WTC11 (cell line): ENCODE measurements at regions not wholly inside any gene's neighbourhood (a gene's known extent, or its start where the extent isn't known, plus 50 kb on each side); places are given as distances from the start of the nearest gene placed in this dataset.
A peak's percentile ranks its signal among the peaks of the same experiment; 100 is the strongest.

Source experiments
- ATAC-seq: fragments of 200-7000 bp; cut with Tn5 transposase; 2 replicates; pipeline ENCODE4 v1.10.0; 2021; ENCODE audit warnings: mild to moderate bottlenecking, moderate library complexity
- CTCF ChIA-PET: fragments of 300-600 bp; sonication (Branson Sonifier 250); formaldehyde crosslinking; loops from one replicate; lab custom pipeline; 2021; ENCODE audit warnings: antibody characterized with exemption; lab: Charles Lee
- POLR2A ChIA-PET: fragments of 350-600 bp; sonication (Branson Sonifier 250); formaldehyde crosslinking; loops from one replicate; lab custom pipeline; 2021; ENCODE audit warnings: antibody characterized with exemption; lab: Charles Lee
- DNase-seq: peaks from one replicate; pipeline ENCODE4 v3.0.0; 2021; ENCODE audit warnings: low spot score
- H3K27ac Mint-ChIP-seq: 2 replicates; pipeline ENCODE4 v1.8.0; 2021; ENCODE audit warnings: mixed read lengths
- H3K27me3 Mint-ChIP-seq: 2 replicates; pipeline ENCODE4 v1.8.0; 2021; ENCODE audit warnings: low read depth, mild to moderate bottlenecking, moderate library complexity, mixed read lengths
- H3K36me3 Mint-ChIP-seq: 2 replicates; pipeline ENCODE4 v1.8.0; 2021; ENCODE audit warnings: mixed read lengths
- H3K4me1 Mint-ChIP-seq: 2 replicates; pipeline ENCODE4 v1.8.0; 2022; ENCODE audit warnings: mixed read lengths
- H3K4me3 Mint-ChIP-seq: 2 replicates; pipeline ENCODE4 v1.8.0; 2021; ENCODE audit warnings: mild to moderate bottlenecking, moderate library complexity, mixed read lengths
- H3K9me3 Mint-ChIP-seq: 2 replicates; pipeline ENCODE4 v1.8.0; 2021; ENCODE audit warnings: mixed read lengths
- CREM ChIP-seq: sonication (generic); formaldehyde crosslinking; IDR thresholded peaks from 2 replicates; pipeline ENCODE4 v1.8.1; 2022; ENCODE audit warnings: mild to moderate bottlenecking, missing genetic modification reagents, moderate library complexity
- ELF4 ChIP-seq: sonication (generic); formaldehyde crosslinking; IDR thresholded peaks from 2 replicates; pipeline ENCODE4 v1.8.1; 2022; ENCODE audit warnings: low read depth, mild to moderate bottlenecking, moderate library complexity, missing genetic modification reagents
- EMX1 ChIP-seq: fragments of 250-450 bp; sonication (Bioruptor Pico); IDR thresholded peaks from 2 replicates; pipeline ENCODE4 v1.8.0; 2021; ENCODE audit warnings: mild to moderate bottlenecking
- ESRRA ChIP-seq: sonication (generic); formaldehyde crosslinking; IDR thresholded peaks from 2 replicates; pipeline ENCODE4 v1.8.1; 2022; ENCODE audit warnings: mild to moderate bottlenecking, missing genetic modification reagents, borderline replicate concordance
- MYBL2 ChIP-seq: sonication (generic); formaldehyde crosslinking; IDR thresholded peaks from 2 replicates; pipeline ENCODE4 v1.8.1; 2023; ENCODE audit warnings: mild to moderate bottlenecking, moderate library complexity, missing genetic modification reagents
- NR1H2 ChIP-seq: sonication (generic); formaldehyde crosslinking; IDR thresholded peaks from 2 replicates; pipeline ENCODE4 v1.9.0; 2021; ENCODE audit warnings: mild to moderate bottlenecking, moderate library complexity, missing genetic modification reagents
- RORB ChIP-seq: fragments of 250-450 bp; sonication (Bioruptor Pico); IDR thresholded peaks from 2 replicates; pipeline ENCODE4 v1.9.0; 2021; ENCODE audit warnings: mild to moderate bottlenecking
- SMAD3 ChIP-seq: sonication (generic); formaldehyde crosslinking; IDR thresholded peaks from 2 replicates; pipeline ENCODE4 v1.8.0; 2022; ENCODE audit warnings: missing genetic modification reagents, mild to moderate bottlenecking, borderline replicate concordance
- SOX15 ChIP-seq: fragments of 250-450 bp; sonication (Bioruptor Pico); IDR thresholded peaks from 2 replicates; pipeline ENCODE4 v1.9.0; 2021; ENCODE audit warnings: mild to moderate bottlenecking
- TCF7 ChIP-seq: sonication (generic); formaldehyde crosslinking; IDR thresholded peaks from 2 replicates; pipeline ENCODE4 v1.8.0; 2022; ENCODE audit warnings: mild to moderate bottlenecking, low read depth, missing genetic modification reagents, moderate library complexity
- TP53 ChIP-seq: sonication (generic); formaldehyde crosslinking; IDR thresholded peaks from 2 replicates; pipeline ENCODE4 v1.8.1; 2023; ENCODE audit warnings: mild to moderate bottlenecking, missing genetic modification reagents
- ZNF138 ChIP-seq: sonication (generic); formaldehyde crosslinking; conservative IDR thresholded peaks from 2 replicates; pipeline ENCODE4 v1.8.1; 2022; ENCODE audit warnings: mild to moderate bottlenecking, moderate library complexity, missing genetic modification reagents
- ZNF317 ChIP-seq: sonication (generic); formaldehyde crosslinking; IDR thresholded peaks from 2 replicates; pipeline ENCODE4 v1.8.1; 2023; ENCODE audit warnings: low read depth, mild to moderate bottlenecking, moderate library complexity, missing genetic modification reagents, borderline replicate concordance
- ZNF396 ChIP-seq: fragments of 250-450 bp; sonication (Bioruptor Pico); IDR thresholded peaks from 2 replicates; pipeline ENCODE4 v1.8.0; 2021; ENCODE audit warnings: mild to moderate bottlenecking, moderate library complexity, borderline replicate concordance
- ZNF416 ChIP-seq: fragments of 250-450 bp; sonication (Bioruptor Pico); IDR thresholded peaks from 2 replicates; pipeline ENCODE4 v1.9.0; 2021; ENCODE audit warnings: mild to moderate bottlenecking, inconsistent platforms
- TF ChIP-seq, protein P1 (sequence below): fragments of 200-600 bp; IDR thresholded peaks from 2 replicates; pipeline ENCODE4 v1.8.0; 2022; ENCODE audit warnings: antibody characterized with exemption
- TF ChIP-seq, protein P2 (sequence below): sonication (generic); formaldehyde crosslinking; IDR thresholded peaks from 2 replicates; pipeline ENCODE4 v1.8.1; 2023; ENCODE audit warnings: mild to moderate bottlenecking, moderate library complexity, missing genetic modification reagents
- TF ChIP-seq, protein P3 (sequence below): sonication (generic); formaldehyde crosslinking; IDR thresholded peaks from 2 replicates; pipeline ENCODE4 v1.8.1; 2022; ENCODE audit warnings: mild to moderate bottlenecking, missing genetic modification reagents, moderate library complexity, borderline replicate concordance
- TF ChIP-seq, protein P4 (sequence below): sonication (generic); formaldehyde crosslinking; IDR thresholded peaks from 2 replicates; pipeline ENCODE4 v1.8.0; 2023; ENCODE audit warnings: mild to moderate bottlenecking, missing genetic modification reagents
- TF ChIP-seq, protein P5 (sequence below): sonication (generic); formaldehyde crosslinking; IDR thresholded peaks from 2 replicates; pipeline ENCODE4 v1.8.1; 2023; ENCODE audit warnings: mild to moderate bottlenecking, missing genetic modification reagents
- TF ChIP-seq, protein P6 (sequence below): sonication (generic); formaldehyde crosslinking; IDR thresholded peaks from 2 replicates; pipeline ENCODE4 v1.8.0; 2022; ENCODE audit warnings: missing genetic modification reagents
- TF ChIP-seq, protein P7 (sequence below): sonication (generic); formaldehyde crosslinking; IDR thresholded peaks from 2 replicates; pipeline ENCODE4 v1.8.1; 2023; ENCODE audit warnings: mild to moderate bottlenecking, missing genetic modification reagents, moderate library complexity

DNA sequence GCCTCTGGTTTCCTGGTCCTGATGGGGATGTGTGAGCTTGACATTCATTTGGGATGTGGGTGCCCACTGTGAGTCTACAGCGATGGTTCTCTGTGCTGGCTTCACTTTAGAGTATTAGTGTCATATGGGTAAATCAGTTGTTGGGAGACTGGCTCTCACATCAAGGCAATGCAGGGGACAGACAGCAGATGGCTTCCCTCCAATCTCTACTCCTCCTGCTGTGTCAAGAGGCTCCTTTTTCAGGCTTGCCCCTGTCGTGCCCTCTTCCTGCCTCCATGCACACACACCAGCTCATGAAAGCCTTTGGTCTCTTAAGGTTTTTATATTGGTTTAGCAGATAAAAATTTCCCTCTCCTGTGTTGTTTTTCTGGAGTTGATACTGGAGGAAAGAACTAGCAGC lies 315.6 kb downstream of the RDH14 start:
- DNase-seq (no peak), ATAC-seq (peak; percentile 82)
- POLR2A ChIA-PET, result no interaction called here
- Mint-ChIP-seq H3K36me3 (no peaks in the 10 kb centered on the region), H3K27me3 (no peaks in the 10 kb centered on the region), H3K4me1 (peaks cover 4% of the 10 kb centered on the region; the same call in 1 of the 2 replicates), H3K27ac (no peak overlapping the region), H3K4me3 (no peak overlapping the region), H3K9me3 (no peaks in the 10 kb centered on the region)
- CTCF ChIA-PET, result interaction anchor here (1.0 to 1.1 kb wide), 2 partner anchors 129 to 133 kb away, joined by 3 read pairs; no protein-coding TSS in a partner anchor
- no peak for TF ChIP-seq TP53 (CRISPR knock-in tag)
- TF ChIP-seq ZNF396 (CRISPR knock-in tag), result no peak
- TF ChIP-seq, protein P1, sequence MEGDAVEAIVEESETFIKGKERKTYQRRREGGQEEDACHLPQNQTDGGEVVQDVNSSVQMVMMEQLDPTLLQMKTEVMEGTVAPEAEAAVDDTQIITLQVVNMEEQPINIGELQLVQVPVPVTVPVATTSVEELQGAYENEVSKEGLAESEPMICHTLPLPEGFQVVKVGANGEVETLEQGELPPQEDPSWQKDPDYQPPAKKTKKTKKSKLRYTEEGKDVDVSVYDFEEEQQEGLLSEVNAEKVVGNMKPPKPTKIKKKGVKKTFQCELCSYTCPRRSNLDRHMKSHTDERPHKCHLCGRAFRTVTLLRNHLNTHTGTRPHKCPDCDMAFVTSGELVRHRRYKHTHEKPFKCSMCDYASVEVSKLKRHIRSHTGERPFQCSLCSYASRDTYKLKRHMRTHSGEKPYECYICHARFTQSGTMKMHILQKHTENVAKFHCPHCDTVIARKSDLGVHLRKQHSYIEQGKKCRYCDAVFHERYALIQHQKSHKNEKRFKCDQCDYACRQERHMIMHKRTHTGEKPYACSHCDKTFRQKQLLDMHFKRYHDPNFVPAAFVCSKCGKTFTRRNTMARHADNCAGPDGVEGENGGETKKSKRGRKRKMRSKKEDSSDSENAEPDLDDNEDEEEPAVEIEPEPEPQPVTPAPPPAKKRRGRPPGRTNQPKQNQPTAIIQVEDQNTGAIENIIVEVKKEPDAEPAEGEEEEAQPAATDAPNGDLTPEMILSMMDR, result no peak
- TF ChIP-seq, protein P2, sequence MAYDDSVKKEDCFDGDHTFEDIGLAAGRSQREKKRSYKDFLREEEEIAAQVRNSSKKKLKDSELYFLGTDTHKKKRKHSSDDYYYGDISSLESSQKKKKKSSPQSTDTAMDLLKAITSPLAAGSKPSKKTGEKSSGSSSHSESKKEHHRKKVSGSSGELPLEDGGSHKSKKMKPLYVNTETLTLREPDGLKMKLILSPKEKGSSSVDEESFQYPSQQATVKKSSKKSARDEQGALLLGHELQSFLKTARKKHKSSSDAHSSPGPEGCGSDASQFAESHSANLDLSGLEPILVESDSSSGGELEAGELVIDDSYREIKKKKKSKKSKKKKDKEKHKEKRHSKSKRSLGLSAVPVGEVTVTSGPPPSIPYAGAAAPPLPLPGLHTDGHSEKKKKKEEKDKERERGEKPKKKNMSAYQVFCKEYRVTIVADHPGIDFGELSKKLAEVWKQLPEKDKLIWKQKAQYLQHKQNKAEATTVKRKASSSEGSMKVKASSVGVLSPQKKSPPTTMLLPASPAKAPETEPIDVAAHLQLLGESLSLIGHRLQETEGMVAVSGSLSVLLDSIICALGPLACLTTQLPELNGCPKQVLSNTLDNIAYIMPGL (CRISPR knock-in tag), result no peak
- TF ChIP-seq, protein P3, sequence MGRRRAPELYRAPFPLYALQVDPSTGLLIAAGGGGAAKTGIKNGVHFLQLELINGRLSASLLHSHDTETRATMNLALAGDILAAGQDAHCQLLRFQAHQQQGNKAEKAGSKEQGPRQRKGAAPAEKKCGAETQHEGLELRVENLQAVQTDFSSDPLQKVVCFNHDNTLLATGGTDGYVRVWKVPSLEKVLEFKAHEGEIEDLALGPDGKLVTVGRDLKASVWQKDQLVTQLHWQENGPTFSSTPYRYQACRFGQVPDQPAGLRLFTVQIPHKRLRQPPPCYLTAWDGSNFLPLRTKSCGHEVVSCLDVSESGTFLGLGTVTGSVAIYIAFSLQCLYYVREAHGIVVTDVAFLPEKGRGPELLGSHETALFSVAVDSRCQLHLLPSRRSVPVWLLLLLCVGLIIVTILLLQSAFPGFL, result no peak
- TF ChIP-seq EMX1 (CRISPR knock-in tag), result no peak
- TF ChIP-seq, protein P4, sequence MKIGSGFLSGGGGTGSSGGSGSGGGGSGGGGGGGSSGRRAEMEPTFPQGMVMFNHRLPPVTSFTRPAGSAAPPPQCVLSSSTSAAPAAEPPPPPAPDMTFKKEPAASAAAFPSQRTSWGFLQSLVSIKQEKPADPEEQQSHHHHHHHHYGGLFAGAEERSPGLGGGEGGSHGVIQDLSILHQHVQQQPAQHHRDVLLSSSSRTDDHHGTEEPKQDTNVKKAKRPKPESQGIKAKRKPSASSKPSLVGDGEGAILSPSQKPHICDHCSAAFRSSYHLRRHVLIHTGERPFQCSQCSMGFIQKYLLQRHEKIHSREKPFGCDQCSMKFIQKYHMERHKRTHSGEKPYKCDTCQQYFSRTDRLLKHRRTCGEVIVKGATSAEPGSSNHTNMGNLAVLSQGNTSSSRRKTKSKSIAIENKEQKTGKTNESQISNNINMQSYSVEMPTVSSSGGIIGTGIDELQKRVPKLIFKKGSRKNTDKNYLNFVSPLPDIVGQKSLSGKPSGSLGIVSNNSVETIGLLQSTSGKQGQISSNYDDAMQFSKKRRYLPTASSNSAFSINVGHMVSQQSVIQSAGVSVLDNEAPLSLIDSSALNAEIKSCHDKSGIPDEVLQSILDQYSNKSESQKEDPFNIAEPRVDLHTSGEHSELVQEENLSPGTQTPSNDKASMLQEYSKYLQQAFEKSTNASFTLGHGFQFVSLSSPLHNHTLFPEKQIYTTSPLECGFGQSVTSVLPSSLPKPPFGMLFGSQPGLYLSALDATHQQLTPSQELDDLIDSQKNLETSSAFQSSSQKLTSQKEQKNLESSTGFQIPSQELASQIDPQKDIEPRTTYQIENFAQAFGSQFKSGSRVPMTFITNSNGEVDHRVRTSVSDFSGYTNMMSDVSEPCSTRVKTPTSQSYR (CRISPR knock-in tag), result no peak
- TF ChIP-seq, protein P5, sequence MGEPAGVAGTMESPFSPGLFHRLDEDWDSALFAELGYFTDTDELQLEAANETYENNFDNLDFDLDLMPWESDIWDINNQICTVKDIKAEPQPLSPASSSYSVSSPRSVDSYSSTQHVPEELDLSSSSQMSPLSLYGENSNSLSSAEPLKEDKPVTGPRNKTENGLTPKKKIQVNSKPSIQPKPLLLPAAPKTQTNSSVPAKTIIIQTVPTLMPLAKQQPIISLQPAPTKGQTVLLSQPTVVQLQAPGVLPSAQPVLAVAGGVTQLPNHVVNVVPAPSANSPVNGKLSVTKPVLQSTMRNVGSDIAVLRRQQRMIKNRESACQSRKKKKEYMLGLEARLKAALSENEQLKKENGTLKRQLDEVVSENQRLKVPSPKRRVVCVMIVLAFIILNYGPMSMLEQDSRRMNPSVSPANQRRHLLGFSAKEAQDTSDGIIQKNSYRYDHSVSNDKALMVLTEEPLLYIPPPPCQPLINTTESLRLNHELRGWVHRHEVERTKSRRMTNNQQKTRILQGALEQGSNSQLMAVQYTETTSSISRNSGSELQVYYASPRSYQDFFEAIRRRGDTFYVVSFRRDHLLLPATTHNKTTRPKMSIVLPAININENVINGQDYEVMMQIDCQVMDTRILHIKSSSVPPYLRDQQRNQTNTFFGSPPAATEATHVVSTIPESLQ (CRISPR knock-in tag), result no peak
- no peak for TF ChIP-seq NR1H2 (CRISPR knock-in tag)
- TF ChIP-seq ZNF416 (CRISPR knock-in tag), result no peak

DNA sequence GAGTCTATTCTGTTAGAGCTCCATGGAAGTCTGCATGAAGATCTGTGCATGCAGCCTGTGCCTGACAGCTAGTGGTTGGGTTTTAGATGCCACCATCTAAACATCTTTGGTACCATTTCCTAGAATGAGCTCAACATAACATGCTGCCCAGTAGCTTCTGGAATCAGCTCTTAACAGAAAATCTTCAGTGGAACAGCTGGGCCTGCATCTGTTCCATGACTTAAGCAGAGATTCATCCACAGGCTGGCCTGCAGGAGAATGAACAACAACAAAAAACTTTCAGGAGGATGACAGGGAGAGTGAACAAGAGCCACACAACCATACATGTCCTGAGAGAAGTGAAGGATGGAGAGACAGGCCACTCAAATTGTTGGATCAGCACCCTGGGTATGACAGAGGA lies 316.6 kb downstream of the RDH14 start:
- no peak for DNase-seq
- H3K4me3 Mint-ChIP-seq, result no peak overlapping the region
- H3K27me3 Mint-ChIP-seq, result no peaks in the 10 kb centered on the region
- ATAC-seq, result no peak
- no peak overlapping the region for H3K27ac Mint-ChIP-seq
- H3K36me3 Mint-ChIP-seq, result no peaks in the 10 kb centered on the region
- H3K4me1 Mint-ChIP-seq, result peaks cover 4% of the 10 kb centered on the region; the same call in 1 of the 2 replicates
- ChIA-PET POLR2A (no interaction called here), CTCF (no interaction called here)
- no peaks in the 10 kb centered on the region for H3K9me3 Mint-ChIP-seq
- TF ChIP-seq ZNF138 (CRISPR knock-in tag) (no peak), EMX1 (CRISPR knock-in tag) (no peak), CREM (CRISPR knock-in tag) (no peak), SMAD3 (no peak), MYBL2 (CRISPR knock-in tag) (no peak), RORB (CRISPR knock-in tag) (no peak), TCF7 (CRISPR knock-in tag) (no peak), ESRRA (CRISPR knock-in tag) (no peak), SOX15 (no peak), ZNF317 (CRISPR knock-in tag) (no peak), ELF4 (no peak)
- TF ChIP-seq, protein P6, sequence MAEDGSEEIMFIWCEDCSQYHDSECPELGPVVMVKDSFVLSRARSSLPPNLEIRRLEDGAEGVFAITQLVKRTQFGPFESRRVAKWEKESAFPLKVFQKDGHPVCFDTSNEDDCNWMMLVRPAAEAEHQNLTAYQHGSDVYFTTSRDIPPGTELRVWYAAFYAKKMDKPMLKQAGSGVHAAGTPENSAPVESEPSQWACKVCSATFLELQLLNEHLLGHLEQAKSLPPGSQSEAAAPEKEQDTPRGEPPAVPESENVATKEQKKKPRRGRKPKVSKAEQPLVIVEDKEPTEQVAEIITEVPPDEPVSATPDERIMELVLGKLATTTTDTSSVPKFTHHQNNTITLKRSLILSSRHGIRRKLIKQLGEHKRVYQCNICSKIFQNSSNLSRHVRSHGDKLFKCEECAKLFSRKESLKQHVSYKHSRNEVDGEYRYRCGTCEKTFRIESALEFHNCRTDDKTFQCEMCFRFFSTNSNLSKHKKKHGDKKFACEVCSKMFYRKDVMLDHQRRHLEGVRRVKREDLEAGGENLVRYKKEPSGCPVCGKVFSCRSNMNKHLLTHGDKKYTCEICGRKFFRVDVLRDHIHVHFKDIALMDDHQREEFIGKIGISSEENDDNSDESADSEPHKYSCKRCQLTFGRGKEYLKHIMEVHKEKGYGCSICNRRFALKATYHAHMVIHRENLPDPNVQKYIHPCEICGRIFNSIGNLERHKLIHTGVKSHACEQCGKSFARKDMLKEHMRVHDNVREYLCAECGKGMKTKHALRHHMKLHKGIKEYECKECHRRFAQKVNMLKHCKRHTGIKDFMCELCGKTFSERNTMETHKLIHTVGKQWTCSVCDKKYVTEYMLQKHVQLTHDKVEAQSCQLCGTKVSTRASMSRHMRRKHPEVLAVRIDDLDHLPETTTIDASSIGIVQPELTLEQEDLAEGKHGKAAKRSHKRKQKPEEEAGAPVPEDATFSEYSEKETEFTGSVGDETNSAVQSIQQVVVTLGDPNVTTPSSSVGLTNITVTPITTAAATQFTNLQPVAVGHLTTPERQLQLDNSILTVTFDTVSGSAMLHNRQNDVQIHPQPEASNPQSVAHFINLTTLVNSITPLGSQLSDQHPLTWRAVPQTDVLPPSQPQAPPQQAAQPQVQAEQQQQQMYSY (CRISPR knock-in tag), result no peak
- TF ChIP-seq, protein P7, sequence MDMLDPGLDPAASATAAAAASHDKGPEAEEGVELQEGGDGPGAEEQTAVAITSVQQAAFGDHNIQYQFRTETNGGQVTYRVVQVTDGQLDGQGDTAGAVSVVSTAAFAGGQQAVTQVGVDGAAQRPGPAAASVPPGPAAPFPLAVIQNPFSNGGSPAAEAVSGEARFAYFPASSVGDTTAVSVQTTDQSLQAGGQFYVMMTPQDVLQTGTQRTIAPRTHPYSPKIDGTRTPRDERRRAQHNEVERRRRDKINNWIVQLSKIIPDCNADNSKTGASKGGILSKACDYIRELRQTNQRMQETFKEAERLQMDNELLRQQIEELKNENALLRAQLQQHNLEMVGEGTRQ (CRISPR knock-in tag), result no peak
